Cardiac fibroblast (primary cell): ENCODE measurements at regions not wholly inside any gene's neighbourhood (a gene's known extent, or its start where the extent isn't known, plus 50 kb on each side); places are given as distances from the start of the nearest gene placed in this dataset.
"Not testable (repeated sequence)": the region's sequence is repeated elsewhere in the genome, so short reads cannot be mapped to it uniquely, and the experiment has no call there.

ENCODE experiments used
- DNase-seq, 2 donors: peaks; one replicate each; pipeline versions ENCODE4 v3.0.0 to v3.0.0-alpha.2; 2010; ENCODE audit warnings: low read depth in 2 of 2
- H3K4me3 ChIP-seq, 2 donors: replicated peaks in 1 of 2; 1 replicate in 1 of 2; 2 replicates in 1 of 2; pipeline ENCODE4 v1.5.1; 2011; ENCODE audit warnings: low read depth in 2 of 2, low read length in 2 of 2, mild to moderate bottlenecking in 2 of 2, moderate library complexity in 1 of 2

DNA sequence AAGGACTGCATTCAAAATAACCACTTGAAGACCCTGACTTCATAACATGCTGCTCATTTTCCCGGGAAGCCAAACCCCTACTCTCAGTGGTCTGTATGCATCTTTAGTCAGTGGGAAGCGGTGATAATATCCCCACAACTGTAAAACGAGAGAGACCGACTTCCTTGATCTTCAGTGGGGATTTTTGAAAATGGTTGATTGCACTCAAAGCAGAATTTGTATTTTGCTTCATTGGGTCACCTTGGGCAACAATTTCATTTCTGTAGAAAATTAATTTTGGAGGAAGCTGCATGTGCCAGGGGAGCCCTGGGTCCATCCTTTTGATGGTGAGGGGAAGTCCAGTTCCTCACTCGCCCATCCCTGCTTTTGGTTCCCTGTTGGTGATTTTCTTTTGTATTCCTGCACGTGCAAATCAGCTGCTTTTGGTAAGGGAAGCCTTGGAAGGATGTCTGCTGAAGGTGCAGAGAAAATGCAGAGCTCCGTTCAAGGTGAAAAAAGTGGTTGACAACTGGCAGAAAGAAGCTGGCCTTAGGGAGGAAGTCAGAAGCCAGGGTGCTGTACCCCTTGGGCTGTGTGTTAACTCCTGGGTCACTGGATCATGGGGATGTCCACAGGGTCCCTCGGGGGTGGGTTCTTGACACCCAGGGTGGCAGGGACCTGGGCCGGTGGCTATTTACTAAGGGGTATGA, 89.8 kb upstream of the CRYM start:
- DNase-seq = not testable (repeated sequence)

DNA sequence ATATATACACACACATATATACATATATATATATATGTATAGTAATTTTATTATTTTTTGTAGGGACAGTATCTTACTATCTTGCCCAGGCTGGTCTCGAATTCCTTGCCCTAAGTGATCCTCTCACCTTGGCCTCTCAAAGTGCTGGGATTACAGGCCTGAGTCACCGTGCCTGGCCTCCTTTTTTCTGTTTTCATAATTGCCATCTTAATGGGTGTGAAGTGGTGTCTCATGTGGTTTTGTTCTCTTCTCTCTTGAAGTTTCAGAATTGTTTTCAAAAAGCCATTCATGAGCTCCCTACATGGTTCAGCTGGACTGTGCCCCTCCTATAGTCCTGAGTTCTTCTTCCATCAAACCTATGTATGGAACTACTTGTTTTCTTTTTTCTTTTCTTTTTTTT, 88.9 kb upstream of the CRYM start:
- DNase-seq, H3K4me3 ChIP-seq: not testable (repeated sequence)

More for the DNA sequence above, 89.8 kb upstream of the CRYM start:
- H3K4me3 ChIP-seq = not testable (repeated sequence)

DNA sequence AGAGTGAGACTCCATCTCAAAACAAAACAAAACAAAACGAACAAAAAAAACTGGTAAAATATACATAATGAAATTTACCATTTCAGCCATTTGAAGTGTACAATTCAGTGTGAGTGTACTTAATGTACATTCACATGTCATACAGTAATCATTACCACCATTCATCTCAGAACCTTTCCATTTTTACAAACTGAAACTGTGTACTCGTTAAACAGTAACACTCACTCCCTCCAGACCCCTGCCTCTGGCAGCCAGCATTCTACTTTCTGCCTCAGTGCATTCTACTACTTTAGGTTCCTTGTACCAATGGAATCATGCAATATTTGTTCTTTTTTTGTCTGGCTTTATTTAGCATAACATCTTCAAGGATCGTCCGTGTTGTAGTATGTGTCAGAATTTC, 87.5 kb upstream of the CRYM start:
- not testable (repeated sequence) for DNase-seq, H3K4me3 ChIP-seq

DNA sequence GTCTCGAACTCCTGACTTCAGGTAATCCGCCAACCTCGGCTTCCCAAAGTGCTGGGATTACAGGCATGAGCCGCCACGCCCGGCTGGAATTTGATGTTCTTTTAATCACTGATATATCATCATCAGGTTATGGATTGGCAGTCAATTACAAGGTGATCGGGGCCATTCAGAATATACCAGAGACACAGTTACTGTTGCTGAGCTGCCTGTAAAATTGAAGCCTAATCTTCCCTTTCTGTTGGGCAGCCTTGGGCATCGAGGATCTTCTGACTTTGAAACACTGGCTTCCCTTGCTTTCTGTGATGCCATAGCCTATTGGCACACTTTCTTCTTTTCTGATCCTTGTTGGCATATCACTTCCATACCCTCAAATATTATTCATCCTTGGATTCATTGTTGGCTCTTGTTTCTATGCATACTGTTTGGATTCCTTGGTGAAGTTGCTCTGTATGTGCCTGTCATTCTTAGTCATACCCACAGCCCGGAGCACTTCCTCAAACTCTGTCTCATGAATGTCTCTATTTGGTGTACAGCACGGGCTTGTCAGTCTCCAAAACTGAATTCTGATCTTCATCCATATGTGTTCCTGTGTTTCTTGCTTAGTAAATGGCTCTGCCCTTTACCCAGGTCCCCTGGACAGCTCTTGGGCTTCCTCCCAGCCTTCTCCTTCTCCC, 85.6 kb upstream of the CRYM start:
- not testable (repeated sequence) for H3K4me3 ChIP-seq
- DNase-seq = peak; percentile 31 to 78

DNA sequence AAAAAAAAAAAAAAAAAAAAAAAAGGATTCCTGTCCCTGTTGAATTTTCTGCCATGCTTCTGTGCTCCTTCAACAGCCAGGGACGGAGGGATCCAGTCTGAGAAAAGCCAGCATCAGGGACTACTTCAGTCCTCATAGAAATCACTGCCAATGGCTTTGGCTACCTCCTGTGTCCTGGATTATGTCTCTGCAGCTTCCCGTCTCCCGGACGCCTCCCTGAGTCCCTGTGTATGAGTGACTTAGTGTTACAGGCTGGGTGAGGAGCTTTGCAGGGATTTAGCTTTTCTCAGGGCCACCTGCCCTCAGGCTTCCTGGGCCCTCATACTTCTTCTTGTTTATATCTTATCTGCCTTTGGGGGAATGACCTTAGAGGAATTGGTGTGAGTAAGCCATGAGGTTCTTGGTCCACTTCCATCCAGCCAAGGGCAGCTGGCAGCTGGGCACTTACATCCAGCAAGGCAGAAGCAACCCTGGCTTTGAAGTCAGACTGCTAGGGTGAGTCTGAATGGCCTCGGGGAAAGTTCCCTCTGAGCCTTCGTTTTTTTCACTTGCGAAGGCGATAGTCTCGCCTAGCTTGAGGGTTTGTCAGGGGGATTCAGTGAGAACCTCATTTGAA, 83.6 kb upstream of the CRYM start:
- peak in 1 of 2 donors; percentile 20 for DNase-seq
- not testable (repeated sequence) for H3K4me3 ChIP-seq

DNA sequence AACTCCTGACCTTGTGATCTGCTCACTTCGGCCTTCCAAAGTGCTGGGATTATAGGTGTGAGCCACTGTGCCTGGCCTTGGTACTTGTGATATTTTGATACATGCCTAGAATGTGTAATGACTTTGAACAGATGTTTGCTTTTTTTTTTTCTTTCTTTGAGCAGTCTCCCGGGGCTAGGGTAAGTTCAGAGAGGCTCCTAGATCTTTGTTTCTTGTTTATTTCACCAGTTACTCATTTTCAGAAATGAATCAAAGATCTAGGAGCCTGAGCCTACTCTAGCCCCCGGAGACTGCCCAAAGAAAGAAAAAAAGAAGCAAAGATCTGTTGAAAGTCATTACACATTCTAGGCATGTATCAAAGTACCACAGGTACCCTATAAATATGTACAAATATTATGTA, 83.0 kb upstream of the CRYM start:
- DNase-seq = peak in 1 of 2 donors; percentile 6
- not testable (repeated sequence) for H3K4me3 ChIP-seq

DNA sequence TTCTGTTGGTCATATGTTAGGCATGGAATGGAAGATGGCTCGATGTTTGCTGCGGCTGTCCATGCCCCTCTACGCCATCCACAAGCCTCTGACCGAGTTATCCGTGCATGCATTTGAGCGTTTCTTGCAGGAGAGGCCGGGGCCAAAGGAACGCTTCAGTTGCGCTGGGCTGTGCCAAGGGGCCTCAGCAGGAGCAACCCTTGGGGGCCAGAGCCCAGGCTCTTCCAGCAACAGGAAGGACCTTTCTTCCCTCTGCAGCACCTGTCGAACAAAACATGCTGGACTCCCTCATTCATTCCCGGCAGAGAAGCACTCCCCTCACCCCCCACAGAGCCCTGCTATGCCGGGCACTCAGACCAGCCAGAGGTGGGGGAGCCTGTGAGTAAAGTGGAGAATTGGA, 81.4 kb upstream of the CRYM start:
- not testable (repeated sequence) for H3K4me3 ChIP-seq, DNase-seq

DNA sequence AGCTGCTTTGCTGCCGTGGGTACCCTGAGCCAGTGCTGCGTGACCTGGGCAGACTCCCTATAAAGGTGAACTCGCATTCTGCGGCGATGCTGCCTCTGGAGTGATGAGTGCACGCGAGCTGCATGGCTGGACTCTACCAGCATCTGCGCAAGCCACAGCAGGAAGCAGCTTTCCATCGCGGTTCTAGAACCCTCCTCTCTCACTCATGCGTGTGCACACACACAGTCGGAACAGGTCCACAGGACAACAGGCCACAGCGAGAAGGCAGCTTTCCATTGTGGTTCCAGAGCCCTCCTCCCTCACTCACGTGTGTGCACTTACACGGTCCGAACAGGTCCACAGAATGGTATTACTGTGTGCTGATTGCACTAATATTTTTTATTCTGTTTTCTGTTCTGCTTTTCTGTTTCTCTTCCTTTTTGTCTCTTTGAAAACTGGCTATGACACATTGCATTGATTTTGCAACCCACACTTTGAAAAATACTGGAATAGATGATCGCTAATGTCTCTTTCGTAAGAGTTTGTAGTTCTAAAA, 80.2 kb upstream of the CRYM start:
- H3K4me3 ChIP-seq, DNase-seq: not testable (repeated sequence)

DNA sequence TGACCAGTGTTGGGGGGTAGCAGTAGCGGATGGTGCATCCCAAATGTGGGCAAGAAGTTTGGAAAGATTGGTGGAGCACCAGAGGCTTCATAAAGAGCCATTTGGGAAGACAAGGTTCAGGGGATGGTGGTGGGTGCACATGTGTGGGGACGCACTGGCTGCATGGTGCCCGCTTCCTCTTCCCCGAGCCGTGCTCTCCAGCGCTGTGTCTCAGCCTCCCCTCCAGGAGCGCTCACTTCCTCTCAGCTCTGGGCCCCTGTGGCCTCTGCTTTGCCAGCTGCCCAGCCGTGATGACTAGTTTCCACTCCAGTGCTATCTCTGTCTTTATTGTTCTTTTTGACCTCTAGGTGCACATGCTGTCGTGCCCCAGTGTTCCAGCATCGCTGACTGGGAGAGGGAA, 78.2 kb upstream of the CRYM start:
- not testable (repeated sequence) for DNase-seq, H3K4me3 ChIP-seq

DNA sequence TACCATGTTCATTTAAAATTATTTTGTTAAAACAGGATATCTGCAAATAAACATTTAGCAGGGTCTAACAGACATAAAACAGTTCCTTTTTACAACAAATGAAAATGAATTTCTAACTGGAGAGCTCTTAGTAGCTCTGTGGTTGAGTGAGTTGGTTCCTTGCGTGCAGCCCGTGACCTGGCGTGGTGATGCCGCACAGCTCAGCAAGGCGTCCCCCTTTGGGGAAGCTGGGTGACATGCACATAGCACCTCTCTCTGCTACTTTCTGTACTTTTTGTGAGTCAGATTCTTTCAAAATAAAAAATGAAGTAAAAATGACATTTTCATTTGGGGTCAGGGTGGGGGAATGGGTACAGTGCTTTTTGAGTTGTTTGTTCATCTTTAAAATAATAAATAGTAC, 73.3 kb upstream of the CRYM start:
- DNase-seq, H3K4me3 ChIP-seq: not testable (repeated sequence)

DNA sequence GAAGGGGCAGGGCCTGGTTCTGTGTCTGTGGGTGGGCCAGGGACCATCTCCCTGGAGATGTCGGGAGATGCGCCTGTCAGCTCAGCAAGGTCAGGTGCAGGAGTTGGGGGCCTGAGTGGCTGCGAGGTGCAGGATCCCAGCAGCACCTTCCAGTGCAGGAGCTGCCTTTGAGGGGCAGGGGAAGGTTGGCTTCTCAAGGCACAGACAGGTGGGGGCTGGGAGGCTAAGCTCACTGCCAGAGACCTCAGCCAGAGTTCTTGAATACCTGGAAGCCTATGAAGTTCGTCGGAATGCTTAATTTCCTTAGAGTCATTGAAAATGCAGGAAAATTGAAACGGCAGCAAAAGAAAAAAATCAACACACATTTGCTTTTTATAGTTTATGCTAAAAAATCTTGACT, 72.8 kb upstream of the CRYM start:
- DNase-seq, H3K4me3 ChIP-seq: not testable (repeated sequence)

DNA sequence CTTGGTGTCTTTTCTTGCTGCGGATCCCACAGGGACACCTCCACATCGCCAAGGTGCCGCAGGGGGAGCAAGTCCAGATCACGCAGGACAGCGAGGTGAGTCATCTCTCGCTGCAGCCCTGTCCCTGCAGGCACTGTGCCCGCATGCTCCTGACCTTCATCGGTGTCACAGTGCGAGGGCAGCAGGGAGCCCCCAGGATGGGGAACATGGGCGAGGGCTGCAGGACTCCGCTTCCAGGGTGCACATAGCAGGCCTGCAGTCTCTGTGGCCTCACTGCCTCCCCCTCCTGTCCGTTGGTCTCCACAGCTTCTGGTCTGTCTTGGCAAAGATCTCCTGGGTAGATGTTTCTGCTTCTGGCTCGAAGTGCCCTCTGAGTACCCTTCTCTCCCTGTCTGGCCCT, 71.2 kb upstream of the CRYM start:
- H3K4me3 ChIP-seq, DNase-seq: not testable (repeated sequence)

DNA sequence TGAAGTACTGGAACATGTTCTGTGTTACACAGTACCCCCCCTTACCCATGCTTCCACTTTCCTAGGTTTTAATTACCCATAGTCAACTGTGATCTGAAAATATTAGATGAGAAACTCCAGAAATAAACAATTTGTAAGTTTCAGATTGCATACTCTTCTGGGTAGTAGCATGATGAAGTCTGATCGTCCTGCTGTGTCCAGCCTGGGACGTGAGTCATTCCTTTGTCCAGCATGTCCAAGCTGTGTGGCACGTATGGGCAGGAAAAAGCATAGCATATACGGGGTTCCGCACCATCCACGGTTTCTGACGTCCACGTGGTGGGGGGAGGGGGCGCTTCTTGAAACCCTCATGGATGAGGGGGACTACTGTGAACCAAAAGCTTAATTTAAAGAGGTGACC, 70.7 kb upstream of the CRYM start:
- DNase-seq = not testable (repeated sequence)

DNA sequence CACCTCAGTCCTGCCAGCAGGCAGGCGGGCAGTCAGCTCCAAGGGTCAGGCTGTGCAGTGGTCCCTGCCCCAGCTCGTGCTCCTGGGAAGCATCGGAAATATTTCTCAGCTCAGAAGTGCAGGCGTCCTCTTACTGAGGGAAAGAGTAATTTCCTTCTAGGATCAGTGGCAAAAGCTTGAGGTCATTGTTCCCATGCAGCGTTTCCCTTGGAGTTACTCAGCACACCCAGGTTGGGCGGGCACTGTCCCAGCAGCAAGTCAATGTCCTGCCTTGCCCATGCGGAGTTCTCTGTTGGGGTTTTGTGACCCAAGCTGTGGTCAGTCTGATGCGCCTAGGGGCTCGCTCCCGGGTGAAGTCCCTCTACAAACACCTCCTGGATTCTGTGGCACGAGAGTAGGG, 69.4 kb upstream of the CRYM start:
- H3K4me3 ChIP-seq, DNase-seq: not testable (repeated sequence)

More for the DNA sequence above, 70.7 kb upstream of the CRYM start:
- H3K4me3 ChIP-seq = not testable (repeated sequence)

DNA sequence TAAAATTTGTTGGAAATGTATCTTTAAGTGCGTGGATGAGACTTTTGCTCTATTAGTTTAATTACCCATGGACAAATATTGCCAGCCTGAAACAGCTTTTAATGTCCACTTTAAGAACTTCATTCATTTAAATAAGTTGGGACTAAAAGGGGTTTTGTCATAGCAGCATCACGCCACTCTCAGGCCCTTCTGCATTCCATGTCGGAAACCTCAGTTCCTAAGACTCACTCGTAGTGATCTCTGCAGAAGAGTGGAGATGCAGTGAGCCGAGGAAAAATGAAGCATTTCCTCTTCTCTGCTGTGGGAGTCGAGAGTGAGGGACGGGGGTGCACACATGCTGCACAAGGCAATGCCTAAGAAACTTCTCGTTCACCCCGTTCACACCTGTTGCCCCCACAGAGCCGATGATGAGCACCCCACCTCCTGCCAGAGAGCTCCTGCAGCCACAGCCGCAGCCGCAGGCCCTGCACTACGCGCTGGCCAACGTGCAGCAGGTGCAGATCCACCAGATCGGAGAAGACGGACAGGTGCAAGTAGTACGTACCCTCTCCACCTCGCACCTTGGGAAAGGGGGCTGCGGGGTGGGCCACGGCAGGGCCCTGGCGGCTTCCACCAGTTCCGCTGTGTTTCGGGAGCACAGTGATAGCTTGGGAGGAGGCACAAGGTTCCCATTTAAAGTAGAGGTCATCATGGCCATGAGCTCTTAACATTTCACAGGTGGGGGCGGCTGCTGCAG, 68.8 kb upstream of the CRYM start:
- DNase-seq, H3K4me3 ChIP-seq: not testable (repeated sequence)

DNA sequence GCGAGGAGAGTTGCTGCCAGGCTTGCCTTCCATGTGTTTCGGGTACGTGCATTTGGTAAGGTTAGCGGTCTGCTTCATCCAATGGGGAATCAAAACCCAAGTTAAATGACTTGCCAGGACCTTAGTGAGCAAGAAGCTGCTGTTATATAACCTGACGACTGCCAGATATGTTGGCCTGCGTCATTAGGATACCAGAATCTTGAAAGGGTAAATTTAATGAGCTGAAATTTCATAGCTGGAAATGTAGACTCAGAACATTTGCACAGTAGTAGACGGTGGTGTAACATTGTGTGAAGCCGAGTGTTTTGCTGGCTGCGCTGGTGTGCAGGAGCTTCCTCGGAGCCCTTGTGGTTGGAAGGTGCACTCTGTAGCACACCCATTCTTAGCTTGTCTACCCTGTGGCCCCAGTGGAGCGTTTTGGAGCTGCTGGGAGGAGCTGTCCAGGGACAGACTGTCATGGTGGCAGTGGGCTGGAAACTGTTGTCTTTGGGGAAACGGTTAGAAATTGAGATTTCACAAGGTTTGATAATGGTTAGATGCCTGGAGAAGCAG, 66.3 kb upstream of the CRYM start:
- DNase-seq, H3K4me3 ChIP-seq: not testable (repeated sequence)
